GM12878 (cell line): ENCODE measurements at regions not wholly inside any gene's neighbourhood (a gene's known extent, or its start where the extent isn't known, plus 50 kb on each side); places are given as distances from the start of the nearest gene placed in this dataset.

Experiments used
- CBX3 ChIP-seq: fragments of 200-600 bp; sonication (generic); IDR thresholded peaks from 2 replicates; pipeline ENCODE4 v1.6.1; 2016; ENCODE audit warnings: low read depth, borderline replicate concordance
- CTCF ChIP-seq, 3 experiments: IDR thresholded peaks in 2 of 3; conservative IDR thresholded peaks in 1 of 3; 2 replicates each; pipeline ENCODE4 v1.5.1; 2011; ENCODE audit warnings: low read depth in 3 of 3, low read length in 3 of 3, mild to moderate bottlenecking in 3 of 3, control low read depth in 2 of 3, moderate library complexity in 2 of 3, inconsistent platforms in 1 of 3, mixed read lengths in 1 of 3; ENCODE audit not compliant: control insufficient read depth in 2 of 3, insufficient read depth in 1 of 3; ENCODE audit errors: extremely low read depth in 1 of 3
- EZH2 ChIP-seq: IDR thresholded peaks from 2 replicates; pipeline ENCODE4 v1.6.1; 2012; ENCODE audit warnings: low read depth, mild to moderate bottlenecking, control low read depth, inconsistent platforms, low read length, borderline replicate concordance; ENCODE audit not compliant: control insufficient read depth
- JUND ChIP-seq: IDR thresholded peaks from 2 replicates; pipeline ENCODE4 v1.6.1; 2012; ENCODE audit warnings: low read depth, mild to moderate bottlenecking, low read length, improper control_type of control experiment, moderate library complexity
- REST ChIP-seq: IDR thresholded peaks from 2 replicates; pipeline ENCODE4 v1.6.1; 2012; ENCODE audit warnings: mild to moderate bottlenecking, low read depth, low read length
- TCF12 ChIP-seq: IDR thresholded peaks from 2 replicates; pipeline ENCODE4 v1.6.1; 2011; ENCODE audit warnings: low read depth, mild to moderate bottlenecking, low read length
- ZNF217 ChIP-seq: fragments of 450-650 bp; IDR thresholded peaks from 2 replicates; pipeline ENCODE4 v1.6.1; 2017; ENCODE audit warnings: antibody characterized with exemption, mild to moderate bottlenecking
- ZZZ3 ChIP-seq: IDR thresholded peaks from 2 replicates; pipeline ENCODE4 v1.6.1; 2011; ENCODE audit warnings: low read depth; ENCODE audit not compliant: control insufficient read depth, insufficient read length

DNA sequence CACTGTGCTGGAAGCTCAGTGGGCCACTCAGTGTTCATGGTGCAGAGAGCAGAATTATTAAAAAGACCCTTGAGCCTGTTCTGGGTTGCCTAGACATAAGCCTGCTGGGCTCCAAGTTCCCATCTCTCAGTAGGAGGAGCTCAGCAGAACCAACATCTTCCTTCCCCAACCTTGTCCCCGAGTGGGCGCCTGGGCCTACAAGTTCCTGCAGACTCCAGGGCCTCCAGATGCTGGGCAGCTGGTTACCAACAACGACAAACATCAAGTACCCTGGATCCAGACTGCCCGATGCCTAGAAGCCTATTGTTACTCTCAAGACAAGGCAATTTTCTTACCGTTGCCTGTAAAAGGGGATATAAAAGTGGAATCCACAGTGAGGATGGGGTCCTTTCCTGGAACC is 214.2 kb downstream of the HAUS1 start:
- TF ChIP-seq CTCF (IDR thresholded peaks at IDR 0.05 in 2 of 3, conservative IDR thresholded peaks at IDR 0.05 in 1 of 3; ENCODE audit: control insufficient read depth in 2 of 3, extremely low read depth in 1 of 3, insufficient read depth in 1 of 3, low read depth in 3 of 3, low read length in 3 of 3) (no peak), JUND (no peak), CBX3 (no peak), EZH2 (no peak), ZNF217 (no peak), REST (no peak), TCF12 (no peak), ZZZ3 (no peak)
